Daoy (cell line): ENCODE measurements at regions not wholly inside any gene's neighbourhood (a gene's known extent, or its start where the extent isn't known, plus 50 kb on each side); places are given as distances from the start of the nearest gene placed in this dataset.

ENCODE experiments used
- DNase-seq: peaks from one replicate; pipeline ENCODE4 v3.0.0-alpha.2; 2015; ENCODE audit warnings: low read depth

- DNase-seq, result no peak
These were observed 106.1 kb upstream of the RUNX3 start for GRCh38 chr1:25036117-25036546.

- no peak for DNase-seq
These were observed 105.5 kb upstream of the RUNX3 start for GRCh38 chr1:25035523-25036116.

GRCh38 chr1:25034736-25035522 lies 104.9 kb upstream of the RUNX3 start:
- no peak for DNase-seq

GRCh38 chr1:25033828-25034705 lies 104.0 kb upstream of the RUNX3 start:
- peak; percentile 87 for DNase-seq

GRCh38 chr1:25033030-25033827 lies 103.2 kb upstream of the RUNX3 start:
- no peak for DNase-seq

GRCh38 chr1:25031966-25032667 lies 102.0 kb upstream of the RUNX3 start:
- DNase-seq, result peak; percentile 72

- DNase-seq, result no peak
These were observed 101.5 kb upstream of the RUNX3 start for GRCh38 chr1:25031601-25031965.

- DNase-seq, result peak; percentile 84
These were observed 100.9 kb upstream of the RUNX3 start for GRCh38 chr1:25030674-25031589.

- DNase-seq, result no peak
These were observed 99.9 kb upstream of the RUNX3 start for GRCh38 chr1:25030012-25030411.

GRCh38 chr1:25028907-25029599 lies 99.0 kb upstream of the RUNX3 start:
- no peak for DNase-seq

- no peak for DNase-seq
These were observed 98.5 kb upstream of the RUNX3 start for GRCh38 chr1:25028587-25028906.

- DNase-seq, result no peak
These were observed 97.9 kb upstream of the RUNX3 start for GRCh38 chr1:25027822-25028586.

- peak; percentile 55 for DNase-seq
These were observed 96.8 kb upstream of the RUNX3 start for GRCh38 chr1:25026730-25027450.

- no peak for DNase-seq
These were observed 96.2 kb upstream of the RUNX3 start for GRCh38 chr1:25026304-25026703.

GRCh38 chr1:25024615-25025350 lies 94.7 kb upstream of the RUNX3 start:
- no peak for DNase-seq

GRCh38 chr1:25023826-25024225 lies 93.8 kb upstream of the RUNX3 start:
- DNase-seq, result no peak

- DNase-seq, result no peak
These were observed 93.1 kb upstream of the RUNX3 start for GRCh38 chr1:25023190-25023578.
